ENCODE measurements at regions not wholly inside any gene's neighbourhood (a gene's known extent, or its start where the extent isn't known, plus 50 kb on each side); places are given as distances from the start of the nearest gene placed in this dataset.

- no peak for DNase-seq
Observed at GRCh38 chr7:67571026-67571545, 574.5 kb downstream of the TYW1 start.

DNA sequence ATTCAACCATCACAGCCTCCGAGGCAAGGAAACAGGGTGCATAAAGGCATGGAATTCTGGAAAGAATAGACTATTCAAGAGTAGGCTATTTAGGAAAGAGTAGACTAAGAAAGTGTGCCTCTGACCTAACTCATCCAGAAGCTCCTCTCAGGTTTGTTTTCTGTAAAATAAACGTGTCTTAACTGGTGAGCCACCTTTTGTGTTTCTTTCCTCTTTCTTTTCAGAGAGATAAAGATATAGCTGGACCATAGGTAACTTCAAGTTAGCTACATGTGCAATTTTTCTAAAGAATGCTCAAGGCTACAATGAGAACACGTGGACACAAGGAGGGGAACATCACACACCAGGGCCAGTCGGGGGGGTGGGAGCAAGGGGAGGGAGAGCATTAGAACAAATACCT is 577.0 kb downstream of the TYW1 start:
- no peak for DNase-seq

DNA sequence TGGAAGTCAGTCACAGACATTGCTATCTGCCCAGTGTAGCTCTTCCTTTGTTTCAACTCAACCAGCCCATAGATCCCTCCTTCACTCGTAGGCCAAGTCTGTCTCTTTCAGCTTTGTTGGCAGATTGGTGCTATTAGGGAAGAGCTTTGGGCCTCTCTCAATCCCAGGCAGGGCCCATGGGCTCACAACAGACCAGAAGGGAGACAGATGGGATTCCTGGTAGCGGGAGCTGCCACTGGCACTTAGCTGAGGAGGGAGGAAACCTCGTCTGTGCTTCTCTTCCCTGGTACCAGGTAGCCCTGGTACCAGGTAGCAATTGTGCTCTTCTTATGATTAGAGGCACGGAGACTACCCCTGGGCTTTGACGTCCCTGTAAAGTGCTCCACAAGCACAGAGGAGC is 592.0 kb downstream of the TYW1 start:
- no peak for DNase-seq

- DNase-seq: no peak
Observed at GRCh38 chr7:67589183-67589582, 592.5 kb downstream of the TYW1 start.

DNA sequence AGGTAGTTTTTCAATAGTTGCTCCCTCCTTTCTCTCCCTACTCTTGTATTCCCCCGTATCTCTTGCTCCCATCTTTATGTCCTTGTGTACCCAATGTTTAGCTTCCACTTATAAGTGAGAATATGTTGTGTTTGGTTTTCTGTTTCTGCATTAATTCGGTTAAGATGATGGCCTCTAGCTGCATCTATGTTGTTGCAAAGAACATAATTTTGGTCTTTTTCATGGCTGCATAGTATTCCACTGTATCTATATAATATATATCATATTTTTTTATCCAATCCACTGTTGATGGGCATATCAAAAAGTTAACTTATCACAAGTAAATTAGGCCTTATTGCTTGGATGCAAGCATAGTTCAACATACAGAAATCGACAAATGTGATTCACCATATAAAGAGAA is 594.0 kb downstream of the TYW1 start:
- DNase-seq: no peak

DNA sequence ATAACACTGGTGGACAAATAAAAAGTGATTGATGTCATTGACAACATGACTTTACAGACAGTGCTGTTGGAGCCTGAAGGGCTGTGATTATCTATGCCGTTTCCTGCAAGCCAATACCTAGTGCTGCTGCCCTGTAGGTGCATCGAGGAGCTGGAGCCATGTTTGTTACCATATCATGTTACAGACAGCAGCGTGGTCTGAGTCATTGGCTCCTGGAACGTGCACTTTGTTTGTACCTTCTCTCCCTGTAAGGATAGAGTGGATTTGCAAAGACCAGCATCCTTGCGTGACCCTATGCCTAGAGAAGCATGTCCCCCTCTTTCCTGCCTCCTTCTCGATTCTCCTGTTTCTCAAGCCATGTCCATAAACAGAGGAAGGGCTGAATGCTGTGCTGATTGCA is 597.2 kb downstream of the TYW1 start:
- no peak for DNase-seq

GRCh38 chr7:67595431-67596180 is 599.0 kb downstream of the TYW1 start:
- no peak for DNase-seq

- DNase-seq: no peak
Observed at GRCh38 chr7:67597161-67597560, 600.5 kb downstream of the TYW1 start.

- DNase-seq: no peak
Observed at GRCh38 chr7:67598469-67598868, 601.8 kb downstream of the TYW1 start.

- no peak for DNase-seq
Observed at GRCh38 chr7:67599331-67600062, 602.9 kb downstream of the TYW1 start.

DNA sequence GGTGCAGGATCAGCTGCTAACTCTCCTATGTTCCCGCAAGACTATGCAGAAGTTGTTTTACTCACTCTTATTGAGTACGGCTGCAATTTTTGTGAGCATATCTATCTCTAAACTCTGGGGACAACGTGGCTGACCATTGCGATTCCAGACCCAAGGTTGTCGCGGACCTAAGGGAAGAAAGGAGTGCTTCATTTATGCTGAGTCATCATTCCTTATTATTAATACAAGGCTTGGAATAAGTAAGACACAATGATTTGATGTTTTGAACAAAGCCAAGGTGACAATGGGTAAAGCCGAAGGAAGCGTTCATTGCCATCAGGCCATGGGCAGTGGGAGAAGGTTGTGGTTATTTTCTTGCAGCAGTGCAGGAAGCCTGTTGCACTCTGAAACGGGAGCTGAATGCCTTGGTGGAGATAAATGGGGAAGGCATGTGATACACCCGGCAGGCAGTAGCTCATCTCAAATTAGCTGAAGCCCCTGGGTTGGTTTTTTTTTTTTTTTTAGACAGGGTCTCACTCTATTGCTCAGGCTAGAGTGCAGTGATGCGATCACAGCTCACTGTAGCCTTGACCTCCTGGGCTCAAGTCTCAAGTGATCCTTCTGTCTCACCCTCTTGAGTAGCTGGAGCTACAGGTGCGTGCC is 605.7 kb downstream of the TYW1 start:
- no peak for DNase-seq

DNA sequence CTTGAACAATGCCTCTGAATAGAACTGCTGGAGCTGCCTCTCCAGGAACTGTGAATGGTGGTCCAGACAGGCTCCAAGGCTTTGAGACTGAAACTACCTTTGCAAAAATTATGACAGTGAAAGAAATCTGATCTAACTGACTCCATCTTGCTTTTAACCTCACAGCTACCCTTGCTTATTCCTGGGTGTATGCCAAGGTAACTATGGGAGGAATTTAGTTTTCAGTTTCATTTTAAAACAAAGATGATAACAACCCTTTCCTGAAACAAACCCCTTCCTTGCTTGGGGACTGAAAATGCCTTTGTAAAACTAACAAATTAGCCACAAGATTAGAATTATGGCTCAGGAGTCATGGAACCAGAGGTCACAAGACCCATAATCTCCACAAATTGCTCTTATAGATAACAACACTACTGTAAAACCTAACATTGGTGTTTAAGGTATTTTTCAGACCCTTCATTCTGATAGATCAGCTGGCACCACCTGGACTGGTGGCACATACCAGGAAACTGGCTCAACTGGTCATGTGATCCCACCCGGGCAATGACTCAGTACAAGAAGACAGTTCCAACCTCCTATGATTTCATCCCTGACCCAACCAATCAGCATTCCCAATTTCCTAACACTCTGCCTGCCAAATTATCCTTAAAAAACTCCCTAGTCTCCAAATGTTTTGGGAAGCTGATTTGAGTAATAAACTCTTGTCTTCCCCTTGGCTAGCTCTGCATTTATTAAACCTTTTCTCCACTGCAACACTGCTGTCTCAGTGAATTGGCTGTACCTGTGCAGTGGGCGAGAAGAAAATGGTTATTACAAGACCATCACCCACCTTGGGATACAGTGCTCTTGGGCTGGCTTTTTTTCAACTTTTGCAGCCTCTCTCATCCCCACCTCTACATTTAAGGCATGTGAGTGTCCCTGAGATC is 608.1 kb downstream of the TYW1 start:
- no peak for DNase-seq

DNA sequence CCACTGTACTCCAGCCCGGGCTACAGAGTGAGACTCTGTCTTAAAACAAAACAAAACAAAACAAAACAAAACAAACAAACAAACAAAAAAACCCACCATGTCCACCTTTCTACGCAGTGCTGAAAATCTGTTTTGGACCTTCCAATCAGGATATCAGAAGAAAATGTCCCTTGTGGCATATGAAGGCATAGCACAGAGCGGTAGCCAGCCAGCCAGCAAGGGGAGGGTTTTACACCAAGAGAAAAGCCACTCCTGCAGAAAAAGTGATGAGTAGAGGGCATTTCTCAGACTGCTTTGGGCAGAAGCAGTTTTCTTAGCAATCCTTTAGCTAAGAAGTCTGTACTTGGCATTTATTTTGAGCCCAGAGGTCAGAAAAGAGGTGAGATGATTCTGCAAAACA is 612.2 kb downstream of the TYW1 start:
- no peak for DNase-seq

DNA sequence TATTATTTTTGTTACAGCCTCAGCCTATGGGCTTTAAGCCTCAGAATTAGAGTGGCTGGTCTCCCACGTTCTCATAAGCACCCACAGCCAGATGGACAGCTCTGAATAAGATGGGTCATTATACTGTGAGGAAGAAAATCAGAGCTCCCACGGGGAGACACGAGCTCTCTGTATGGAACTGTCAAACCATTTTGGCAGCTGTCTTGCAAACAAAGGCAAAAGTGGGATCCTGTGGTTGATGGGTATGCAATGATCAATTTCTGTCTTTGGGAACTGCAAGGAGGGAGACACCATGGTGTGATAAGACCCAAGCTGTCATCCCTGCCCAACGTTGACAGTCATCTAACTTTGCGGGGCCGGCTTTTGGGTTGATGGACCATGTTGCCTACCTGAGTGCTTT is 614.3 kb downstream of the TYW1 start:
- no peak for DNase-seq

DNA sequence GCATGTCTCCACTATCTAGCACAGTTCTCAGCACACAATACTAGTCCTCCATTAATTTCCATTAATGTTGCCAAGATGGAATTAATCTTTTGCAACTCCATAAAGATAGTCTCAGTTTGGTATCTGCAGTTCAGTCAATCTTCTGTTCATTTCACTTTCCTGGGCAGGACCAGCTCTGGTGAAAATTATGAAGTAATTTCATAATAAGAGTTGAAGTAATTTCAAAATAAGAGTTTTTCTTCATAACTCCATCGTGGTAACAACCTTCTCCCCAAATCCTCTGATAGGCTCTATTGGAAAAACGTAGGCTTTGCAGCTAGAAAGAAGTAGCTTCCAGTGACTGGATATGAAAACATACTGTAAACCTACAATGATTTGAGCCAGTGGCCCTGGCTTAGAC is 618.2 kb downstream of the TYW1 start:
- no peak for DNase-seq

GRCh38 chr7:67616517-67616916 is 619.9 kb downstream of the TYW1 start:
- no peak for DNase-seq

GRCh38 chr7:67618556-67619162 is 622.0 kb downstream of the TYW1 start:
- no peak for DNase-seq

DNA sequence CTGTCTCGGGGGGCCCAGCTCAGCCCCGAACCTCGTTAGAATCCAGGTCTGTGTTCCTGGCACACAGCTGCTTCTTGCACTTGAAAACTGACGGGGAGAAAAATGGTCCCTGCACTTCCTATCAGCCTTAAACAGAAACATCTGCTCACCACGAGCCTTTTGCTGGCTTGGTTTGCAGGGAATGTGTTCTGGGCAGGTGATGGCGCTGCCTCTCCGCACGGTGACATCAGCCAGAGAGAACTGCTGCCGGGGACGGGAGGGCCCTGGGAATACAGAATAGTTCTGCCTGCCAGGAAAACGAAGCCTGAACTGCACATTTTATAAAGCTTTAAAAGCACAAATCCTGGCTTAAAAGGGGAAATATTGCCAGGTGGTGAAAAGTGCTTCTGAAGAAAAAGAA is 622.5 kb downstream of the TYW1 start:
- no peak for DNase-seq

GRCh38 chr7:67620216-67620933 is 623.7 kb downstream of the TYW1 start:
- DNase-seq: no peak

DNA sequence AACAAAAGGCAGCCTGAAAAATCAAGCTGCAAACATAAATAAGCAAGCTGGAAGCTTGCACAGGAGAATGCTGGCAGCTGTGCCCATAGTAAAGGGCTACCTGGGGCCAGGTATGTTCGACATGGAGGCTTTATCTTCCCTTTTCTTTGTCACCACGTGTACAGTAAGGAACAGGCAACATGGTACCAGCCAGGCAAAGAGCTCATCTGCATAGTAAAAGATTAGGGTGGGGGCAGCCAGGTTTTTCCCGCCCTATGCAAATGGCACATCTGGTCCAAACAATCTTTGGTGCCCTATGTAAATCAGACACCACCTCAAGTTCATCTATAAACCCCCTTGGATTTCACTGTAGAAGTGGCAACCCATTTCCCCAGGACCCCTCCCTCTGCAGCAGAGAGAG is 625.1 kb downstream of the TYW1 start:
- no peak for DNase-seq

DNA sequence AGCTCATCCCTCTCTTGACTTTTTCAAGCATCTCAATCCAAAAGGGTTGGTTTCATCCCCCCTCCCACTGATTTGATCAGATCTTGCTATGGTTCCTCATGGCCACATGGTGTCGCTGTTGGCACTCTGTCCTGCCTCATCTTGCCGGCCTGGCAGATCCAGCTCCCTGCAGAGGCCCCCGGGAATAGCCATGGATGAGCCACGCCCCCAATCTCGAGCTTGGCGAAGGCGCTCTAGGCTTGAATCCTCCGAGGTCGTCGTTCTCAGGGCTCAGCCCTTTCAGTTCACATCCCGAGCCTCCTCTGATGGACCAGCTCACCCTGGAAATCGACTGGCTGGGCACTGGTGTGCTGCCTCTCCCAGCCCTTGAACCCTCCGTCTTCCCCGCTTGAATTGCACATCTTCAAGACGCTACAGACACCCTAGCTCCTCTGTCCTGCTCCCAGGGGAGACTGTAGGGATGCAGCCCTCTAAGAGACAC is 628.7 kb downstream of the TYW1 start:
- peak; percentile 4 for DNase-seq

- DNase-seq: no peak
Observed at GRCh38 chr7:67631476-67631875, 634.8 kb downstream of the TYW1 start.
